ENCODE measurements at regions not wholly inside any gene's neighbourhood (a gene's known extent, or its start where the extent isn't known, plus 50 kb on each side); places are given as distances from the start of the nearest gene placed in this dataset.

DNA sequence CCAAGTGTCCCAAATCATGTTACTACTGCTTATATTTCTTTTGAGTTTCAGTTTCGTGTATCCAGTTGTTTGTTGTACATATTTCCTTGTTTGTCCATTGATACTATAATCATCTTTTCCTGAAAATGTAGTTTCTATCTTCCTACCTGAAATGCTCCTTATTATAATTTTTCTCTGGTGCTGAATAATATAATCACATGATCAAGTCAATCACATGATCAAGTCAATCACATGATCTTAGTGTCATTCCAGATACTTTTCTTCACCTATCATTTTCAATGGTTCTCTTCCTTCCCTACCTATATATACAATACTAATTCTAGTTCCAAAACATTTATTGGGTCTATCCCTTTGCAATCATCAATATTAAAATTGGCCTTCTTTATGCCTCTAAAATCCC lies 2058.8 kb downstream of the PCDH7 start:
- TF ChIP-seq, protein P1, sequence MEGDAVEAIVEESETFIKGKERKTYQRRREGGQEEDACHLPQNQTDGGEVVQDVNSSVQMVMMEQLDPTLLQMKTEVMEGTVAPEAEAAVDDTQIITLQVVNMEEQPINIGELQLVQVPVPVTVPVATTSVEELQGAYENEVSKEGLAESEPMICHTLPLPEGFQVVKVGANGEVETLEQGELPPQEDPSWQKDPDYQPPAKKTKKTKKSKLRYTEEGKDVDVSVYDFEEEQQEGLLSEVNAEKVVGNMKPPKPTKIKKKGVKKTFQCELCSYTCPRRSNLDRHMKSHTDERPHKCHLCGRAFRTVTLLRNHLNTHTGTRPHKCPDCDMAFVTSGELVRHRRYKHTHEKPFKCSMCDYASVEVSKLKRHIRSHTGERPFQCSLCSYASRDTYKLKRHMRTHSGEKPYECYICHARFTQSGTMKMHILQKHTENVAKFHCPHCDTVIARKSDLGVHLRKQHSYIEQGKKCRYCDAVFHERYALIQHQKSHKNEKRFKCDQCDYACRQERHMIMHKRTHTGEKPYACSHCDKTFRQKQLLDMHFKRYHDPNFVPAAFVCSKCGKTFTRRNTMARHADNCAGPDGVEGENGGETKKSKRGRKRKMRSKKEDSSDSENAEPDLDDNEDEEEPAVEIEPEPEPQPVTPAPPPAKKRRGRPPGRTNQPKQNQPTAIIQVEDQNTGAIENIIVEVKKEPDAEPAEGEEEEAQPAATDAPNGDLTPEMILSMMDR (conservative IDR thresholded peaks at IDR 0.05; ENCODE audit: low read length): no peak
- no peak for TF ChIP-seq EZH2phosphoT487 (IDR thresholded peaks at IDR 0.05; ENCODE audit: borderline replicate concordance)

All from Loucy (cell line).